HCT116 (cell line): ENCODE measurements at regions not wholly inside any gene's neighbourhood (a gene's known extent, or its start where the extent isn't known, plus 50 kb on each side); places are given as distances from the start of the nearest gene placed in this dataset.
"Not testable (repeated sequence)": the region's sequence is repeated elsewhere in the genome, so short reads cannot be mapped to it uniquely, and the experiment has no call there.

Experiments
- ATAC-seq: fragments of 200-7000 bp; cut with Tn5 transposase; 2 replicates; pipeline ENCODE4 v1.9.1; 2020; ENCODE audit warnings: mild to moderate bottlenecking, moderate library complexity
- BruUV-seq: library from RNA; stranded (reverse); fragments of 400-500 nt; replicated peaks from 2 replicates; lab custom pipeline; 2021; lab: Mats Ljungman, UMichigan
- CTCF ChIA-PET: fragments of 300-600 bp; sonication (Branson Sonifier 250); formaldehyde crosslinking; loops from one replicate; lab custom pipeline; 2021; ENCODE audit warnings: antibody characterized with exemption; lab: Charles Lee
- POLR2A ChIA-PET: fragments of 300-600, 350-600 bp; sonication (Branson Sonifier 250); formaldehyde crosslinking; loops from one replicate; lab custom pipeline; 2021; ENCODE audit warnings: antibody characterized with exemption; lab: Charles Lee
- RAD21 ChIA-PET, 2 experiments: fragments of 300-600 bp; sonication (Branson Sonifier 250); formaldehyde crosslinking; loops; one replicate each; lab custom pipeline; 2023; ENCODE audit warnings: low total read pairs in 2 of 2; ENCODE audit not compliant: uncharacterized antibody in 2 of 2, unreplicated experiment in 2 of 2, low non-redundant PET in 1 of 2; lab: Charles Lee
- DNase-seq: peaks from one replicate; pipeline ENCODE4 v3.0.0-alpha.2; 2010; ENCODE audit warnings: low read depth, low spot score
- H2AFZ ChIP-seq: fragments of 200-600 bp; shearing (Covaris generic), sonication (generic); 2 replicates; pipeline ENCODE4 v1.6.1; 2017; ENCODE audit warnings: low read depth, mixed run types, mixed read lengths, antibody characterized with exemption, low read length; ENCODE audit not compliant: poor library complexity, severe bottlenecking
- H3K27ac ChIP-seq: 2 replicates; pipeline ENCODE4 v1.5.1; 2012; ENCODE audit warnings: low read depth, low read length
- H3K27me3 ChIP-seq: fragments of 200-600 bp; sonication (generic); 2 replicates; pipeline ENCODE4 v1.6.1; 2016; ENCODE audit warnings: mixed run types, low read length, mixed read lengths; ENCODE audit not compliant: insufficient read depth
- H3K36me3 ChIP-seq, 2 experiments: fragments of 200-500 bp in 1 of 2; fragments of 200-600 bp in 1 of 2; sonication (Bioruptor generic) in 1 of 2; sonication (generic) in 1 of 2; 2 replicates each; pipeline versions ENCODE4 v1.5.1 to v1.6.1; 2014 to 2016; ENCODE audit warnings: low read length in 2 of 2, inconsistent platforms in 1 of 2, mixed read lengths in 1 of 2, mixed run types in 1 of 2; ENCODE audit not compliant: insufficient read depth in 2 of 2, control insufficient read depth in 1 of 2
- H3K4me1 ChIP-seq, 2 experiments: fragments of 200-600 bp in 1 of 2; sonication (generic) in 1 of 2; 2 replicates each; pipeline versions ENCODE4 v1.5.1 to v1.6.1; 2012 to 2017; ENCODE audit warnings: low read length in 2 of 2, inconsistent platforms in 1 of 2, mild to moderate bottlenecking in 1 of 2, mixed read lengths in 1 of 2, mixed run types in 1 of 2, moderate library complexity in 1 of 2; ENCODE audit not compliant: insufficient read depth in 2 of 2, control insufficient read depth in 1 of 2
- H3K4me2 ChIP-seq: fragments of 200-600 bp; sonication (generic); 2 replicates; pipeline ENCODE4 v1.6.1; 2017; ENCODE audit warnings: mixed run types, low read length, mixed read lengths
- H3K4me3 ChIP-seq, 2 experiments: fragments of 200-600 bp in 1 of 2; sonication (generic) in 1 of 2; replicated peaks in 1 of 2; 2 replicates each; pipeline ENCODE4 v1.5.1; 2011 to 2016; ENCODE audit warnings: low read length in 2 of 2, control low read depth in 1 of 2, low read depth in 1 of 2, mild to moderate bottlenecking in 1 of 2, mixed read lengths in 1 of 2, mixed run types in 1 of 2
- H3K79me2 ChIP-seq: fragments of 200-600 bp; sonication (generic); 2 replicates; pipeline ENCODE4 v1.6.1; 2017; ENCODE audit warnings: mild to moderate bottlenecking, mixed run types, low read length, moderate library complexity, mixed read lengths; ENCODE audit not compliant: insufficient read depth
- H3K9ac ChIP-seq: fragments of 200-600 bp; sonication (generic); 2 replicates; pipeline ENCODE4 v1.6.1; 2016; ENCODE audit warnings: low read length, mixed read lengths
- H3K9me2 ChIP-seq: fragments of 200-600 bp; sonication (generic), shearing (Covaris generic); 2 replicates; pipeline ENCODE4 v1.6.1; 2017; ENCODE audit warnings: mixed run types, mild to moderate bottlenecking, moderate library complexity; ENCODE audit not compliant: insufficient read depth
- H3K9me3 ChIP-seq, 2 experiments: fragments of 200-500 bp in 1 of 2; fragments of 200-600 bp in 1 of 2; sonication (Bioruptor generic) in 1 of 2; sonication (generic) in 1 of 2; 2 replicates each; pipeline ENCODE4 v1.6.1; 2014 to 2017; ENCODE audit warnings: low read length in 2 of 2, mixed read lengths in 2 of 2, inconsistent platforms in 1 of 2, low read depth in 1 of 2, mild to moderate bottlenecking in 1 of 2, mixed run types in 1 of 2, moderate library complexity in 1 of 2; ENCODE audit not compliant: control insufficient read depth in 1 of 2, insufficient read depth in 1 of 2
- H4K20me1 ChIP-seq: fragments of 200-600 bp; sonication (generic), shearing (Covaris generic); 2 replicates; pipeline ENCODE4 v1.6.1; 2017; ENCODE audit warnings: mixed run types, mild to moderate bottlenecking, moderate library complexity; ENCODE audit not compliant: insufficient read depth
- ELF1 ChIP-seq: IDR thresholded peaks from 2 replicates; pipeline ENCODE4 v1.6.1; 2012; ENCODE audit warnings: low read depth, borderline replicate concordance
- EZH2phosphoT487 ChIP-seq: fragments of 200-600 bp; IDR thresholded peaks from 2 replicates; pipeline ENCODE4 v1.6.1; 2018; ENCODE audit warnings: antibody characterized with exemption, borderline replicate concordance
- RAD21 ChIP-seq: IDR thresholded peaks from 2 replicates; pipeline ENCODE4 v1.6.1; 2012; ENCODE audit warnings: low read depth, mild to moderate bottlenecking
- SIN3A ChIP-seq: IDR thresholded peaks from 2 replicates; pipeline ENCODE4 v1.6.1; 2012; ENCODE audit warnings: low read depth
- YY1 ChIP-seq: IDR thresholded peaks from 2 replicates; pipeline ENCODE4 v1.6.1; 2011; ENCODE audit warnings: low read length, low read depth, moderate library complexity, mild to moderate bottlenecking; ENCODE audit not compliant: insufficient replicate concordance; ENCODE audit errors: extremely low read depth
- ZFX ChIP-seq: fragments of 450-650 bp; IDR thresholded peaks from 2 replicates; pipeline ENCODE4 v1.6.1; 2017
- intact Hi-C: fragments of 100-400 bp; cut with micrococcal nuclease; formaldehyde crosslinking; loops from 2 replicates; pipeline ENCODE4 v1.10.0; 2022
- TF ChIP-seq, protein P1 (sequence below), 3 experiments: fragments of 200-600 bp in 1 of 3; sonication (generic) in 1 of 3; IDR thresholded peaks in 2 of 3; conservative IDR thresholded peaks in 1 of 3; 2 replicates each; pipeline ENCODE4 v1.5.1; 2012 to 2017; ENCODE audit warnings: low read depth in 2 of 3, low read length in 2 of 3, antibody characterized with exemption in 1 of 3, borderline replicate concordance in 1 of 3, control low read depth in 1 of 3, mild to moderate bottlenecking in 1 of 3, mixed read lengths in 1 of 3, mixed run types in 1 of 3, moderate library complexity in 1 of 3; ENCODE audit not compliant: insufficient read depth in 1 of 3
- TF ChIP-seq, protein P2 (sequence below): IDR thresholded peaks from 2 replicates; pipeline ENCODE4 v1.6.1; 2011; ENCODE audit warnings: mild to moderate bottlenecking, low read length, moderate library complexity; ENCODE audit not compliant: insufficient replicate concordance; ENCODE audit errors: extremely low read depth

DNA sequence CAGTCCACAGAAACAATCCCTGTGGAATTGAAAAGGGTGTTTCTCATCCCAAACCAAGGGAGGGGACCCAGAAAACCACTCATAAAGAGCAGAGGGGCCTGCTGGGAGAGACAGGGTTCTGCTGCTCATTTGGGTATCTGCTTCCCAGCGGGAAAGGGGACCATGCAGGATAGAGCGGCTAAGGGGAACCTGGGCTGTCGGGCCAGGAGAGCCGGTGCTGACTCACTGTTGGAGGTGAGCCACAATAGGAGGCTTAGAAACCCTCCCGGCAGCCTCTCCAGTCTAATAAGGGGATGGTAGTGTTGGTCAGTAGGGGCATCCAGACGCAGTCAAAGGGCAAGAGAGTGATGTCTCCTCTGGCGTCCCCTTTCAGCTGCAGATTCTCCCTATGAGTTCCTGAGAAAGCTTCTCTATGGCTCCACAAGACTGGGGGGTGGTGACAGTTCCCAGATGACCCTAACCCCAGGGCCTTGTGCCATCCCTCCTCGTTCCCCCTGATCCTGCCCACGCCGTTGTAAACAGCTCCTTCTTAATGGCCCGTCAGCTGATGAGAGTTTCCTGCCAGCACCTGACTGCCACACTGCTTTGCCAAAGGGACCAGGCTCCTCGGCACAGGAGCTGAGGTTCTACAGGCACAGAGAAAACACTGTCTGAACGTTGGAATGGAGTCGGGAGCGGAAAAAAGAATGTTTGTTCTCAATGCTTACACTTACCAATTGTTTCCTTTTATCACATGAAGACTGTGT lies 646.1 kb upstream of the DEFB115 start:
- ChIA-PET POLR2A (no interaction called here), RAD21 (no interaction called here), CTCF (no interaction called here)
- no peak overlapping the region for H3K4me2 ChIP-seq
- no peak overlapping the region for H3K9ac ChIP-seq
- H3K4me3 ChIP-seq = no peak overlapping the region
- no peaks in the 10 kb centered on the region for H4K20me1 ChIP-seq
- no peaks in the 10 kb centered on the region for H3K36me3 ChIP-seq
- no peak for ATAC-seq
- H3K9me3 ChIP-seq = peaks cover 0 to 8% of the 10 kb centered on the region in 2 experiments; a peak in 1 of 4 replicates
- intact Hi-C loops = no loop called here
- H2AFZ ChIP-seq = no peak overlapping the region
- H3K79me2 ChIP-seq = no peaks in the 10 kb centered on the region
- no TSS peak for BruUV-seq
- no peaks in the 10 kb centered on the region for H3K4me1 ChIP-seq
- TF ChIP-seq, protein P1, sequence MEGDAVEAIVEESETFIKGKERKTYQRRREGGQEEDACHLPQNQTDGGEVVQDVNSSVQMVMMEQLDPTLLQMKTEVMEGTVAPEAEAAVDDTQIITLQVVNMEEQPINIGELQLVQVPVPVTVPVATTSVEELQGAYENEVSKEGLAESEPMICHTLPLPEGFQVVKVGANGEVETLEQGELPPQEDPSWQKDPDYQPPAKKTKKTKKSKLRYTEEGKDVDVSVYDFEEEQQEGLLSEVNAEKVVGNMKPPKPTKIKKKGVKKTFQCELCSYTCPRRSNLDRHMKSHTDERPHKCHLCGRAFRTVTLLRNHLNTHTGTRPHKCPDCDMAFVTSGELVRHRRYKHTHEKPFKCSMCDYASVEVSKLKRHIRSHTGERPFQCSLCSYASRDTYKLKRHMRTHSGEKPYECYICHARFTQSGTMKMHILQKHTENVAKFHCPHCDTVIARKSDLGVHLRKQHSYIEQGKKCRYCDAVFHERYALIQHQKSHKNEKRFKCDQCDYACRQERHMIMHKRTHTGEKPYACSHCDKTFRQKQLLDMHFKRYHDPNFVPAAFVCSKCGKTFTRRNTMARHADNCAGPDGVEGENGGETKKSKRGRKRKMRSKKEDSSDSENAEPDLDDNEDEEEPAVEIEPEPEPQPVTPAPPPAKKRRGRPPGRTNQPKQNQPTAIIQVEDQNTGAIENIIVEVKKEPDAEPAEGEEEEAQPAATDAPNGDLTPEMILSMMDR (IDR thresholded peaks at IDR 0.05 in 2 of 3, conservative IDR thresholded peaks at IDR 0.05 in 1 of 3; ENCODE audit: borderline replicate concordance in 1 of 3, insufficient read depth in 1 of 3, low read depth in 2 of 3, low read length in 2 of 3) = no peak
- TF ChIP-seq EZH2phosphoT487 (no peak), ELF1 (no peak)
- H3K9me2 ChIP-seq = no peaks in the 10 kb centered on the region
- DNase-seq = no peak
- 0 out of 2 replicates have a peak, but pooled peaks cover 3% of the 10 kb centered on the region for H3K27me3 ChIP-seq
- no peak overlapping the region for H3K27ac ChIP-seq

DNA sequence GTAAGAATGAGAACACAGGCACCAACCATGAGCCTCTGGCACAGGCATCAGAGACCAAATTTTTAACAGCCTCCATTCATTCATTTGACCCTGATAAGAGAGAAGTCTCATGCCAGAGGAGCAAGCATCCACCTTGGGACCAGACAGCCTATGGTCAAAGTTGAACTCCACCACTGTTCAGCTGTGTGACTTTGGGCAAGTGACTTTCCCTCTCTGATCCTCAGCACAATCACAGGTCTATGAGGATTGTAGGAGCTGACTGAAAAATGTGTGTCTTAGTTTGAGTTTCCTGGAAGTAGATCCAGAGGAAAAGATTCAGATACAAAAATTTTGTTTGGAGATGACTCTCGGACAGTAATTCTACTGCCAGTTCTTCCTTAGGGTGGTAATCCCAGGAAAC lies 645.1 kb upstream of the DEFB115 start:
- H3K9me2 ChIP-seq = no peaks in the 10 kb centered on the region
- H3K4me3 ChIP-seq = no peak overlapping the region
- TF ChIP-seq, protein P2, sequence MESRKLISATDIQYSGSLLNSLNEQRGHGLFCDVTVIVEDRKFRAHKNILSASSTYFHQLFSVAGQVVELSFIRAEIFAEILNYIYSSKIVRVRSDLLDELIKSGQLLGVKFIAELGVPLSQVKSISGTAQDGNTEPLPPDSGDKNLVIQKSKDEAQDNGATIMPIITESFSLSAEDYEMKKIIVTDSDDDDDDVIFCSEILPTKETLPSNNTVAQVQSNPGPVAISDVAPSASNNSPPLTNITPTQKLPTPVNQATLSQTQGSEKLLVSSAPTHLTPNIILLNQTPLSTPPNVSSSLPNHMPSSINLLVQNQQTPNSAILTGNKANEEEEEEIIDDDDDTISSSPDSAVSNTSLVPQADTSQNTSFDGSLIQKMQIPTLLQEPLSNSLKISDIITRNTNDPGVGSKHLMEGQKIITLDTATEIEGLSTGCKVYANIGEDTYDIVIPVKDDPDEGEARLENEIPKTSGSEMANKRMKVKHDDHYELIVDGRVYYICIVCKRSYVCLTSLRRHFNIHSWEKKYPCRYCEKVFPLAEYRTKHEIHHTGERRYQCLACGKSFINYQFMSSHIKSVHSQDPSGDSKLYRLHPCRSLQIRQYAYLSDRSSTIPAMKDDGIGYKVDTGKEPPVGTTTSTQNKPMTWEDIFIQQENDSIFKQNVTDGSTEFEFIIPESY = no peak
- TF ChIP-seq ZFX (no peak), YY1 (no peak), SIN3A (no peak), RAD21 (no peak)
- H3K9ac ChIP-seq = no peak overlapping the region
- no peak overlapping the region for H2AFZ ChIP-seq
- no peaks in the 10 kb centered on the region for H4K20me1 ChIP-seq
- H3K36me3 ChIP-seq = no peaks in the 10 kb centered on the region
- H3K9me3 ChIP-seq = peaks cover 0 to 5% of the 10 kb centered on the region in 2 experiments; a peak in 1 of 4 replicates
- H3K27ac ChIP-seq = no peak overlapping the region
- ChIA-PET CTCF (no interaction called here), POLR2A (no interaction called here), RAD21 (no interaction called here)
- BruUV-seq = no TSS peak
- ATAC-seq = no peak
- intact Hi-C loops = no loop called here
- H3K4me1 ChIP-seq = no peaks in the 10 kb centered on the region
- H3K27me3 ChIP-seq = 0 out of 2 replicates have a peak, but pooled peaks cover 3% of the 10 kb centered on the region
- no peaks in the 10 kb centered on the region for H3K79me2 ChIP-seq
- no peak for DNase-seq
- no peak overlapping the region for H3K4me2 ChIP-seq

DNA sequence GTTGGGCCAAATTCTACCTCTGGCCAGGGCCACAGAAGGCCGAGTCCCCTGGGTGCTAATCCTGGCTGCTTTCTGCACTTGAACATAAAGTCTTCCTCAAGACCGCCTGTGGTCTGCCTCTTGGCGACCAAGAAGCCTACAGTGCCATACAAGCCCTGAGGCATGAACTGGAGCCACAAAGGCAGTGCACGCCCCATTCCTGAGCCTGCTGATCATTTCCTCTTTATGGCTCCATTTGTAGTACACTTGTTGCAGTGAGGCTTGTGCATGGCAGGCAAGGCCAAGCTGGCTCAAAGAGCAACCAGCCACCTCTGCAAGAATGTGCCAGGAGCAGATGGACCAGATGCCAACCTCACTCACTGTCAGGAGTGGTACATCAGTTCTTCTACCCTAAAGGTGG lies 636.1 kb upstream of the DEFB115 start:
- H3K4me1 ChIP-seq, CTCF ChIA-PET, H4K20me1 ChIP-seq, RAD21 ChIA-PET, H3K27ac ChIP-seq, H3K4me3 ChIP-seq, BruUV-seq, intact Hi-C loops, H3K36me3 ChIP-seq, H3K9ac ChIP-seq, H3K9me2 ChIP-seq, H3K79me2 ChIP-seq, ATAC-seq, H3K9me3 ChIP-seq, DNase-seq, H3K27me3 ChIP-seq, H3K4me2 ChIP-seq, H2AFZ ChIP-seq, POLR2A ChIA-PET: not testable (repeated sequence)
